GM12878 (cell line): ENCODE measurements at regions not wholly inside any gene's neighbourhood (a gene's known extent, or its start where the extent isn't known, plus 50 kb on each side); places are given as distances from the start of the nearest gene placed in this dataset.

Experiments
- ATAC-seq: fragments of 200-7000 bp; cut with Tn5 transposase; 3 replicates; pipeline ENCODE4 v1.9.1; 2020; ENCODE audit warnings: mild to moderate bottlenecking, moderate library complexity
- BruUV-seq: library from RNA; stranded (reverse); fragments of 400-500 nt; replicated peaks from 2 replicates; lab custom pipeline; 2021; lab: Mats Ljungman, UMichigan
- CTCF ChIA-PET: fragments of 300-600 bp; sonication (Branson Sonifier 250); formaldehyde crosslinking; extraction: SDS; loops from one replicate; lab custom pipeline; 2021; ENCODE audit warnings: inconsistent platforms; lab: Yijun Ruan, JAX
- POLR2A ChIA-PET: fragments of 350-600 bp; formaldehyde crosslinking; extraction: SDS; loops from one replicate; lab custom pipeline; 2021; ENCODE audit warnings: inconsistent platforms; lab: Charles Lee
- RAD21 ChIA-PET: fragments of 300-600 bp; sonication (Branson Sonifier 250); formaldehyde crosslinking; loops from one replicate; lab custom pipeline; 2023; ENCODE audit warnings: antibody characterized with exemption; ENCODE audit not compliant: unreplicated experiment; lab: Charles Lee
- SMC1A ChIA-PET: fragments of 300-600 bp; sonication (Branson Sonifier 250); formaldehyde crosslinking; loops from one replicate; lab custom pipeline; 2023; ENCODE audit not compliant: unreplicated experiment, uncharacterized antibody; lab: Charles Lee
- DNase-seq: peaks from one replicate; pipeline ENCODE4 v3.0.0-alpha.2; 2011; ENCODE audit warnings: low read depth, low spot score
- FAIRE-seq: peaks from 3 replicates; lab custom pipeline; 2011; peaks lifted over from hg19 to GRCh38; lab: Jason Lieb, UNC
- H2AFZ ChIP-seq: 2 replicates; pipeline ENCODE4 v1.6.0; 2011; ENCODE audit warnings: low read depth, low read length, control low read depth; ENCODE audit not compliant: control insufficient read depth
- H3K27ac ChIP-seq: 2 replicates; pipeline ENCODE4 v1.5.1; 2011; ENCODE audit warnings: control low read depth; ENCODE audit not compliant: control insufficient read depth, insufficient read depth
- H3K27me3 ChIP-seq, 2 experiments: replicated peaks in 1 of 2; 2 replicates each; pipeline versions ENCODE4 v1.6.0 to v1.6.1; 2011; ENCODE audit warnings: low read length in 1 of 2; ENCODE audit not compliant: control insufficient read depth in 2 of 2, insufficient read depth in 2 of 2
- H3K36me3 ChIP-seq, 2 experiments: 2 replicates each; pipeline ENCODE4 v1.5.1; 2011; ENCODE audit warnings: low read length in 1 of 2; ENCODE audit not compliant: control insufficient read depth in 2 of 2, insufficient read depth in 2 of 2
- H3K4me1 ChIP-seq: 2 replicates; pipeline ENCODE4 v1.6.1; 2011; ENCODE audit warnings: mild to moderate bottlenecking, low read length, moderate library complexity, mixed read lengths; ENCODE audit not compliant: control insufficient read depth, insufficient read depth
- H3K4me2 ChIP-seq: 2 replicates; pipeline ENCODE4 v1.6.0; 2011; ENCODE audit warnings: control low read depth; ENCODE audit not compliant: control insufficient read depth, insufficient read depth
- H3K4me3 ChIP-seq: fragments of 200-600 bp; sonication (generic); 2 replicates; pipeline ENCODE4 v1.5.1; 2016
- H3K79me2 ChIP-seq: 2 replicates; pipeline ENCODE4 v1.6.0; 2011; ENCODE audit warnings: low read length; ENCODE audit not compliant: control insufficient read depth, insufficient read depth
- H3K9ac ChIP-seq: 2 replicates; pipeline ENCODE4 v1.8.0; 2011; ENCODE audit warnings: low read length, control low read depth, mixed read lengths; ENCODE audit not compliant: control insufficient read depth, insufficient read depth
- H3K9me3 ChIP-seq: replicated peaks from 3 replicates; pipeline ENCODE4 v1.5.1; 2011; ENCODE audit warnings: mild to moderate bottlenecking, low read length; ENCODE audit not compliant: control insufficient read depth, insufficient read depth
- H4K20me1 ChIP-seq: 2 replicates; pipeline ENCODE4 v1.6.0; 2011; ENCODE audit not compliant: control insufficient read depth, insufficient read depth
- CHD2 ChIP-seq: IDR thresholded peaks from 2 replicates; pipeline ENCODE4 v1.6.1; 2011; ENCODE audit warnings: low read depth, low read length, improper control_type of control experiment, borderline replicate concordance
- HCFC1 ChIP-seq: fragments of 150-350 bp; IDR thresholded peaks from 2 replicates; pipeline ENCODE4 v1.6.1; 2014; ENCODE audit warnings: low read length
- JUND ChIP-seq: IDR thresholded peaks from 2 replicates; pipeline ENCODE4 v1.6.1; 2012; ENCODE audit warnings: low read depth, mild to moderate bottlenecking, low read length, improper control_type of control experiment, moderate library complexity
- TBL1XR1 ChIP-seq: IDR thresholded peaks from 2 replicates; pipeline ENCODE4 v1.6.1; 2012; ENCODE audit warnings: low read depth, low read length, improper control_type of control experiment
- TCF3 ChIP-seq: IDR thresholded peaks from 2 replicates; pipeline ENCODE4 v1.6.1; 2012; ENCODE audit warnings: low read depth, mild to moderate bottlenecking, low read length, borderline replicate concordance; ENCODE audit not compliant: insufficient read depth
- WGBS: methylation state at CpG from one replicate; pipeline ENCODE4 v1.1.6; 2016; ENCODE audit warnings: low lambda C conversion rate; ENCODE audit not compliant: insufficient replicate concordance, insufficient coverage; ENCODE audit errors: missing lambda C conversion rate; 5-methylcytosine and 5-hydroxymethylcytosine counted together
- in situ Hi-C: fragments of 300-500 bp; cut with MboI; formaldehyde crosslinking; loops from 9 replicates; pipeline ENCODE4 v1.14.3; 2018; ENCODE audit warnings: mixed read lengths
- intact Hi-C: fragments of 100-400 bp; cut with micrococcal nuclease; formaldehyde crosslinking; loops from one replicate; pipeline ENCODE4 v1.14.2; 2022; ENCODE audit not compliant: unreplicated experiment
- TF ChIP-seq, protein P1 (sequence below): IDR thresholded peaks from 2 replicates; pipeline ENCODE4 v1.6.1; 2011; ENCODE audit warnings: mild to moderate bottlenecking, low read depth, low read length, moderate library complexity; ENCODE audit not compliant: insufficient replicate concordance

- RAD21 ChIA-PET: no interaction called here
- TF ChIP-seq HCFC1 (no peak), CHD2 (no peak), TBL1XR1 (no peak), JUND (no peak), TCF3 (no peak)
- TF ChIP-seq, protein P1, sequence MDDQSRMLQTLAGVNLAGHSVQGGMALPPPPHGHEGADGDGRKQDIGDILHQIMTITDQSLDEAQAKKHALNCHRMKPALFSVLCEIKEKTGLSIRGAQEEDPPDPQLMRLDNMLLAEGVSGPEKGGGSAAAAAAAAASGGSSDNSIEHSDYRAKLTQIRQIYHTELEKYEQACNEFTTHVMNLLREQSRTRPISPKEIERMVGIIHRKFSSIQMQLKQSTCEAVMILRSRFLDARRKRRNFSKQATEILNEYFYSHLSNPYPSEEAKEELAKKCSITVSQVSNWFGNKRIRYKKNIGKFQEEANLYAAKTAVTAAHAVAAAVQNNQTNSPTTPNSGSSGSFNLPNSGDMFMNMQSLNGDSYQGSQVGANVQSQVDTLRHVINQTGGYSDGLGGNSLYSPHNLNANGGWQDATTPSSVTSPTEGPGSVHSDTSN: no peak
- peaks cover 13% of the 10 kb centered on the region in 2 experiments for H3K27me3 ChIP-seq
- SMC1A ChIA-PET: interaction anchor here (1.4 kb wide), 1 partner anchor 11 kb away, joined by 3 read pairs; no protein-coding TSS in a partner anchor
- H3K4me2 ChIP-seq: no peak overlapping the region
- no peak overlapping the region for H2AFZ ChIP-seq
- no peak overlapping the region for H3K4me3 ChIP-seq
- intact Hi-C loops: no loop called here
- in situ Hi-C loops: no loop called here
- FAIRE-seq (no peak), ATAC-seq (no peak), DNase-seq (no peak)
- 64% methylated on average over 3 of the region's 3 CpGs for WGBS
- H3K4me1 ChIP-seq: no peaks in the 10 kb centered on the region; the same call in 1 of the 2 replicates
- no peaks in the 10 kb centered on the region for H3K9me3 ChIP-seq
- POLR2A ChIA-PET: no interaction called here
- H3K79me2 ChIP-seq: no peaks in the 10 kb centered on the region
- H3K27ac ChIP-seq: no peak overlapping the region
- H4K20me1 ChIP-seq: no peaks in the 10 kb centered on the region
- no peaks in the 10 kb centered on the region for H3K36me3 ChIP-seq
- no TSS peak for BruUV-seq
- CTCF ChIA-PET: no interaction called here
- H3K9ac ChIP-seq: no peak overlapping the region
Observed at GRCh38 chr2:172231508-172231907, 128.8 kb upstream of the DLX2 start.
